Neural progenitor cell (in vitro differentiated cells): ENCODE measurements at regions not wholly inside any gene's neighbourhood (a gene's known extent, or its start where the extent isn't known, plus 50 kb on each side); places are given as distances from the start of the nearest gene placed in this dataset.

ENCODE experiments used
- DNase-seq: peaks from one replicate; pipeline ENCODE4 v3.0.0-alpha.2; 2016; ENCODE audit warnings: low spot score
- H2AFZ ChIP-seq: fragments of 200-600 bp; sonication (generic); replicated peaks from 2 replicates; pipeline ENCODE4 v1.6.1; 2016; ENCODE audit warnings: antibody characterized with exemption
- H3F3A ChIP-seq: fragments of 200-600 bp; sonication (generic); 2 replicates; pipeline ENCODE4 v1.6.1; 2016; ENCODE audit warnings: antibody characterized with exemption, low read depth
- H3K27ac ChIP-seq: fragments of 200-600 bp; sonication (generic); 2 replicates; pipeline ENCODE4 v1.5.1; 2016; ENCODE audit warnings: mild to moderate bottlenecking
- H3K27me3 ChIP-seq: fragments of 200-600 bp; sonication (generic); 2 replicates; pipeline ENCODE4 v1.6.1; 2016; ENCODE audit warnings: mild to moderate bottlenecking, moderate library complexity
- H3K36me3 ChIP-seq: fragments of 200-600 bp; sonication (generic); 2 replicates; pipeline ENCODE4 v1.5.1; 2016
- H3K4me1 ChIP-seq: fragments of 200-600 bp; sonication (generic); 2 replicates; pipeline ENCODE4 v1.6.1; 2016; ENCODE audit warnings: mixed run types
- H3K4me2 ChIP-seq: fragments of 200-600 bp; sonication (generic); 2 replicates; pipeline ENCODE4 v1.6.1; 2016
- H3K4me3 ChIP-seq: fragments of 200-600 bp; sonication (generic); 2 replicates; pipeline ENCODE4 v1.5.1; 2016
- H3K79me2 ChIP-seq: fragments of 200-600 bp; sonication (generic); 2 replicates; pipeline ENCODE4 v1.6.1; 2016; ENCODE audit warnings: low read depth
- H3K9ac ChIP-seq: fragments of 200-600 bp; sonication (generic); 2 replicates; pipeline ENCODE4 v1.6.1; 2016
- H3K9me3 ChIP-seq: fragments of 200-600 bp; sonication (generic); 2 replicates; pipeline ENCODE4 v1.5.1; 2016; ENCODE audit warnings: low read depth
- H4K20me1 ChIP-seq: fragments of 200-600 bp; sonication (generic); 2 replicates; pipeline ENCODE4 v1.6.1; 2016; ENCODE audit warnings: low read depth
- H3K27ac Mint-ChIP-seq: 3 replicates; pipeline ENCODE4 v1.8.0; 2021; ENCODE audit warnings: mixed read lengths
- H3K27me3 Mint-ChIP-seq: 2 replicates; pipeline ENCODE4 v1.8.0; 2022; ENCODE audit warnings: low read depth, mild to moderate bottlenecking, inconsistent platforms, moderate library complexity, mixed read lengths; ENCODE audit not compliant: insufficient read depth
- H3K36me3 Mint-ChIP-seq: 3 replicates; pipeline ENCODE4 v1.8.0; 2021; ENCODE audit warnings: mixed read lengths
- H3K4me1 Mint-ChIP-seq: 3 replicates; pipeline ENCODE4 v1.8.0; 2021; ENCODE audit warnings: mixed read lengths
- H3K4me3 Mint-ChIP-seq: 3 replicates; pipeline ENCODE4 v1.8.0; 2021; ENCODE audit warnings: mild to moderate bottlenecking, moderate library complexity, mixed read lengths
- H3K9me3 Mint-ChIP-seq: 3 replicates; pipeline ENCODE4 v1.8.0; 2020; ENCODE audit warnings: mixed read lengths
- CTCF ChIP-seq: fragments of 200-600 bp; sonication (generic); IDR thresholded peaks from 2 replicates; pipeline ENCODE4 v1.5.1; 2017; ENCODE audit warnings: antibody characterized with exemption, mild to moderate bottlenecking
- EZH2 ChIP-seq: fragments of 200-600 bp; sonication (generic); IDR thresholded peaks from 2 replicates; pipeline ENCODE4 v1.6.1; 2017; ENCODE audit warnings: antibody characterized with exemption, mild to moderate bottlenecking, moderate library complexity
- EZH2phosphoT487 ChIP-seq: fragments of 200-600 bp; sonication (generic); IDR thresholded peaks from 2 replicates; pipeline ENCODE4 v1.6.1; 2017; ENCODE audit warnings: antibody characterized with exemption

- Histone ChIP-seq H3K4me1 (peaks cover 2% of the 10 kb centered on the region), H3K4me3 (no peak overlapping the region), H3K27me3 (no peaks in the 10 kb centered on the region), H3K79me2 (no peaks in the 10 kb centered on the region), H3K9me3 (no peaks in the 10 kb centered on the region), H3K9ac (no peak overlapping the region), H3K27ac (no peak overlapping the region), H3K36me3 (no peaks in the 10 kb centered on the region), H4K20me1 (no peaks in the 10 kb centered on the region), H3F3A (no peaks in the 10 kb centered on the region), H2AFZ (no peak overlapping the region), H3K4me2 (no peak overlapping the region)
- TF ChIP-seq EZH2 = no peak
- no peak for TF ChIP-seq EZH2phosphoT487
- TF ChIP-seq CTCF = no peak
- peaks cover 5% of the 10 kb centered on the region for H3K4me1 Mint-ChIP-seq
- peaks cover 23% of the 10 kb centered on the region for H3K9me3 Mint-ChIP-seq
- no peak overlapping the region for H3K27ac Mint-ChIP-seq
- DNase-seq = no peak
- peaks cover 6% of the 10 kb centered on the region for H3K36me3 Mint-ChIP-seq
- H3K4me3 Mint-ChIP-seq = no peak overlapping the region
- H3K27me3 Mint-ChIP-seq = no peaks in the 10 kb centered on the region
Measured at GRCh38 chr2:220931491-220931890, 640.6 kb downstream of the EPHA4 start.

- Histone ChIP-seq H3K4me1 (peaks cover 7% of the 10 kb centered on the region), H3K4me3 (no peak overlapping the region), H3F3A (no peaks in the 10 kb centered on the region), H2AFZ (no peak overlapping the region), H3K9ac (no peak overlapping the region), H3K36me3 (no peaks in the 10 kb centered on the region), H3K27ac (no peak overlapping the region), H3K79me2 (no peaks in the 10 kb centered on the region), H3K9me3 (no peaks in the 10 kb centered on the region), H4K20me1 (no peaks in the 10 kb centered on the region), H3K4me2 (no peak overlapping the region), H3K27me3 (no peaks in the 10 kb centered on the region)
- peaks cover 9% of the 10 kb centered on the region for H3K4me1 Mint-ChIP-seq
- no peak overlapping the region for H3K27ac Mint-ChIP-seq
- DNase-seq = no peak
- no peak overlapping the region for H3K4me3 Mint-ChIP-seq
- H3K9me3 Mint-ChIP-seq = peaks cover 17% of the 10 kb centered on the region
- TF ChIP-seq EZH2phosphoT487 = no peak
- peaks cover 2% of the 10 kb centered on the region for H3K36me3 Mint-ChIP-seq
- no peaks in the 10 kb centered on the region for H3K27me3 Mint-ChIP-seq
Measured at GRCh38 chr2:220932041-220932440, 640.1 kb downstream of the EPHA4 start.

GRCh38 chr2:220935789-220936321, 636.2 kb downstream of the EPHA4 start:
- no peak for DNase-seq
- H3K4me3 Mint-ChIP-seq = no peak overlapping the region
- TF ChIP-seq CTCF = no peak
- TF ChIP-seq EZH2phosphoT487 = no peak
- no peak for TF ChIP-seq EZH2

GRCh38 chr2:220936641-220937197, 635.4 kb downstream of the EPHA4 start:
- Histone ChIP-seq H3K4me1 (peaks cover 8% of the 10 kb centered on the region), H4K20me1 (no peaks in the 10 kb centered on the region), H3K27ac (no peak overlapping the region), H3K36me3 (no peaks in the 10 kb centered on the region), H3K79me2 (no peaks in the 10 kb centered on the region), H3K4me3 (no peak overlapping the region), H2AFZ (peak overlapping the region; percentile 44), H3K4me2 (peak overlapping the region; percentile 34), H3F3A (no peaks in the 10 kb centered on the region), H3K27me3 (no peaks in the 10 kb centered on the region), H3K9ac (no peak overlapping the region), H3K9me3 (no peaks in the 10 kb centered on the region)
- Mint-ChIP-seq H3K4me1 (peaks cover 11% of the 10 kb centered on the region), H3K36me3 (no peaks in the 10 kb centered on the region), H3K27me3 (no peaks in the 10 kb centered on the region), H3K4me3 (no peak overlapping the region), H3K9me3 (peaks cover 5% of the 10 kb centered on the region), H3K27ac (no peak overlapping the region)
- TF ChIP-seq EZH2phosphoT487 (no peak), EZH2 (no peak), CTCF (no peak)
- DNase-seq = peak; percentile 20

More at GRCh38 chr2:220935789-220936321, 636.2 kb downstream of the EPHA4 start:
- Histone ChIP-seq H3K4me2 (no peak overlapping the region), H3F3A (no peaks in the 10 kb centered on the region), H2AFZ (no peak overlapping the region), H4K20me1 (no peaks in the 10 kb centered on the region), H3K9me3 (no peaks in the 10 kb centered on the region), H3K4me1 (peaks cover 8% of the 10 kb centered on the region), H3K9ac (no peak overlapping the region), H3K36me3 (no peaks in the 10 kb centered on the region), H3K4me3 (no peak overlapping the region), H3K27ac (no peak overlapping the region), H3K27me3 (no peaks in the 10 kb centered on the region), H3K79me2 (no peaks in the 10 kb centered on the region)
- H3K4me1 Mint-ChIP-seq = peaks cover 11% of the 10 kb centered on the region
- no peak overlapping the region for H3K27ac Mint-ChIP-seq
- H3K27me3 Mint-ChIP-seq = no peaks in the 10 kb centered on the region
- no peaks in the 10 kb centered on the region for H3K9me3 Mint-ChIP-seq
- no peaks in the 10 kb centered on the region for H3K36me3 Mint-ChIP-seq
